CD1c-positive myeloid dendritic cell (primary cell): ENCODE measurements at regions not wholly inside any gene's neighbourhood (a gene's known extent, or its start where the extent isn't known, plus 50 kb on each side); places are given as distances from the start of the nearest gene placed in this dataset.
A peak's percentile ranks its signal among the peaks of the same experiment; 100 is the strongest.
"Not testable (repeated sequence)": the region's sequence is repeated elsewhere in the genome, so short reads cannot be mapped to it uniquely, and the experiment has no call there.

Experiments used
- DNase-seq: peaks from one replicate; pipeline ENCODE4 v3.0.0-alpha.2; 2016; ENCODE audit errors: extremely low spot score

DNA sequence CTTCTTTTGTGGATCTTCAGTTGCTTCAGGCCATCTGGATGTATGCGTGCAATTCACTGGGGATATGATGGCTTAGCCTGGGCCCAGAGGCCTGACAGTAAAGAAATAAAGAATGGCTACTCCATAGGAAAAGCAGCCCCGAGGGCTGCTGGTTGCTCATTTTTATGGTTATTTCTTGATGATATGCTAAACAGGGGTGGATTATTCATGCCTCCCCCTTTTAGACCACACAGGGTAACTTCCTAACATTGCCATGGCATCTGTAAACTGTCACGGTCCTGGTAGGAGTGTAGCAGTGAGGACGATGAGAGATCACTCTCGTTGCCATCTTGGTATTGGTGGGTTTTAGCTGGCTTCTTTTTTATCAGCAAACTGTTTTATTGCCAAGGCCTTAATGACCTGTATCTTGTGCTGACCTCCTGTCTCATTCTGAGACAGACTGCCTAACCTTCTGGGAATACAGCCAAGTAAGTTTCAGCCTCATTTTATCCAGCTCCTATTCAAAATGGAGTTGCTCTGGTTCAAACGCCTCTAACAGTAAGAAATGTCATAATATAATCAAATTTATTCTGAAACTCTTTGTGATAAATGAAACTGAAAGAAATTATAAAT, 60.5 kb downstream of the DSEL start:
- DNase-seq = no peak

DNA sequence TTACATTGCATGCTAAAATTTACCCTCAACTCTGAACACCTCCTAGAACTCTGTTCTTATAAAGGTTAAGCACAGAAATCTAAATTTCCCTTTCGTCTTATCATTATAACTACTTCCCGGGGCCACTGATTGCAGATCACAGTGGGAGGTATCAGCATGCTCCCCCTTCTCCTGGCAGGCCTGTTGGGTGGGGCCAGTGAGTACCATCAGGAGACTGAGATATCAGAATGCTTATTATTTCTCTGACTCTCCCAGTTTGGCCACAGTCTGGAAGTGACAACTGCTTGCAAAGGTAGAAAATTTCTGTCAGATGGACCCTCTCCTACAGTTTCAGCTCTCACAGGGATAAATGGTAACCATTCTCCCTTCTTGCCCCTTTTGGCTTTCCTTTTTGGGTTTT, 62.6 kb downstream of the DSEL start:
- DNase-seq = no peak

DNA sequence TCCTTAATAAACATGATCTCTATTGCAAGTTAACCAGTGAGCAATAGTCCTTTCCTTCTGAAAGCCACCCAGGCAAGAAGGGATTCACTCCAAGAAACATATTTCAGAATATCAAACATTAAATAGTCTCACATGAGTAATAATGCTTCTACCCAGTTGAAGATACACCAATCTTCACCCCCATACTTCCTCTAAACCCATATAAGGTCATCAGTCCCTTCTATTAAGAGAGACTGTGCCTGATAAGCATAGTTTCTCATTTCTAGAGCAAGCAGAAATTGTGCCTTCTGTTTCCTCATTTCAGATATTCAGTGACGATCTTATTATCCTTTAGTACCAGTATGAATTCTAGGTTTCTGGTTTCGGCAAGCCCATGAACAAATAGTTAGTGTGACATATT, 64.6 kb downstream of the DSEL start:
- DNase-seq = no peak

DNA sequence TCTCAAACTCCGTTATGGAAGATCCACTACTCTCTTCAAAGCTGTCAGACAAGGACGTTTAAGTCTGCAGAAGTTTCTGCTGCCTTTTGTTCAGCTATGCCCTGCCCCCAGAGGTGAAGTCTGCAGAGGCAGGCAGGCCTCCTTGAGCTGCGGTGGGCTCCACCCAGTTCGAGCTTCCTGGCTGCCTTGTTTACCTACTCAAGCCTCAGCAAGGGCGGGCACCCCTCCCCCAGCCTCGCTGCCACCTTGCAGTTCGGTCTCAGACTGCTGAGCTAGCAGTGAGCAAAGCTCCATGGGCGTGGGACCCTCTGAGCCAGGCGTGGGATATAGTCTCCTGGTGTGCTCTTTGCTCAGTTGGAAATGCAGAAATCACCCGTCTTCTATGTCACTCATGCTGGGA, 65.4 kb downstream of the DSEL start:
- not testable (repeated sequence) for DNase-seq

DNA sequence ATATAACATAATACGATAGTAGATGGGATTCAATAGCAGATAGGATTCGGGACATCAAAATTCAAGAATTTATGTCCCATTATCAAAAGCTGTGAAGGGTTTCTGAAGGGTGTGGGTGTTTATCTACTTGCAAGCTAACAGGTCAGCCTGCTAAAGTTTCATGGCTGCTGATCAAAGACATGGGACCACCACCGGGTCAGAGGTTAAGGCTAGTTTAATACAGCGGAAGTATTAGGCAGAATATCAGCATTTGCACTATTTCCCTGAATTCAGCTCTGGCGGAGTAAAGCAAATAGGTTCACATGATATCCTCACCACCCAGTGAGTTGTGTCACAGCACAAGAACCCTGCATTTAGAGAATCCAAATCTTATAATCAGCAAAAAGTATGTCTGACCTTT, 82.5 kb downstream of the DSEL start:
- no peak for DNase-seq

DNA sequence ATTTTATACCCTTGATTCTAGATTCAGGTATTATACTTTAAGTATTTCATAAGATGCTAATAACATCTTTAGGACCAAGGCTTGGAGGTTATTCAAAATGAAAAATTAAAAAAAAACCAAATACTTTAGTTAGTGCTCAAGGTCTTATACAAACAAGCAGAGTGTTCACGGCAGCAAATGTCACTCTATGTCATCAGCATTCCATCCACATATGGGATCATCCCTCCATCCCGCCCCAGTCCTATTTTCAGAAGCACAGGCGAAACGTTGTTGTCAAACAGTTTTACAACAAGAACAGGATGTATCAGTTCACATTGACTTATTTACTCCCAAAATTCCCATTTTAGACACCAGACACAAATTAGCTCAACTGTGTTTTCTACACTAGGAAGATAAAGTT, 83.7 kb downstream of the DSEL start:
- no peak for DNase-seq

DNA sequence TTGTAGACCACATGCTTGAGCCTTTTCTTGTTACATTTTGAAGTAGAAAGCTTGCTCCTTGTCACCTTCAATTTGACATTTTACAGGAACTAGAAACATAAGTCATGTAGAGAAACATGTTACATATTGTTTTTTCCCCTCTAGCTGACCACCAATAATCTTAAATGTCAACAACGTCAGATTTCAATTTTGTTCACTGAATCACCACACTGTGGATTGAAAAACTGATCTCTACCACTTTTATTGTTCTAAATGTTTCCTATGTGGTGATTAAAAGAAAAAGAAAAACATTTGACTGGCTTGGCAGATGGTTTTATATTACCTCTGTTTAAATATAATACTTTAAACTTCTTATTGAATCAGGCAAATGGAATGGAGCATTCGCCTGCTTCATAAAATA, 87.7 kb downstream of the DSEL start:
- DNase-seq = no peak

DNA sequence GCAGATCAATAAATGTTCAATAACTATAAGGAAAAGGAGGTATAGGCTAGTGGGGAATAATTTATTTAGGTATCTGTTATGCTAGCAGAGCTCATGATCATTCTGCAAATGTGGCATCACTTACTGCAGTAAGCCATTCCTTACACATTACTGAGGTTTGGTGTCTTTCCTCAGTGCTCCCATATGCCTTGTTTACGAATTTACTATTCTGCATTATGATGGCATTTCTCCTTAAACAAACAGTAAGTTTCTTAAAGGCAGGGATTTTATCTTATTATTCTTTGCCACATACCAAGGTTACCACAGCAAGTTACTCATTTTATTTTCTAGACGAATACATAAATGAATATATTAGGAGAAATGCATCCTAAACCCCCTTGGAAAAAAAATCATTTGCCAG, 88.4 kb downstream of the DSEL start:
- DNase-seq = no peak

DNA sequence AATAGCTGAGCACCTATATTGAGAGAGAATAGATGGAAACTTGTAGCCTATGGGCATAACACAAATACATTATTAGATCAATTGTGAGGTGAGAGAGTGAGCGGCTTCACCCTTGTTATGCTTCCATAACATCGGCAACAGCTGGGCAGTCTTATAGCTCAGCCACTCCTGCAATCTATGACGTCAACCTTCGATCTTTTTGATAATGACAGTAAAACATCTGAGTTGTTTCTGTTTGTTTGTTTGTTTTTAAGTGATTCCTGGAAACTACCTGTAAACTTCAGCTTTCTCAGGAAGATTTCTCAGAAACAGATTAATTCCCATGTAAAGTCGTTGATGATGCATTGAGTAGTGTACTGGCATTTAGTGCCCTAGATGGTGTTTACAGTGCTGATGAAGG, 90.0 kb downstream of the DSEL start:
- no peak for DNase-seq

DNA sequence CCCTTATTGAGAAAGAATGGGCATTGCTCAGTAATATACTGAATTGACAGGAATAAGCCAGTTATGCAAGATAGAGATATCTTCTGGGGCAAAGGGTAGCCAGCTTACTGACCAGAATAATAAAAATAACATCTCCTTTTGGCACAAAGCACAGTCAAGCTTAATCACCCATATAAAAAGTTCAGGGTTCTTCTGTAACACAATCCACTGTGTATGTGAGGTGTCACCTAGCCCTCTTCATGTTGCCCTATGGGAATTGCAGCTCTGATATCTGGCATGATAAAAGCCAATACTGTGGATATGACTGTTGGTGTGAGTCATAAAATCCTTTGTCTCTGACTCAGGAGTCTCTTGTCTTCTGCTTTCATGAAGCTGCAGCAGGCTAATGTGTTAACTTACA, 90.8 kb downstream of the DSEL start:
- no peak for DNase-seq

DNA sequence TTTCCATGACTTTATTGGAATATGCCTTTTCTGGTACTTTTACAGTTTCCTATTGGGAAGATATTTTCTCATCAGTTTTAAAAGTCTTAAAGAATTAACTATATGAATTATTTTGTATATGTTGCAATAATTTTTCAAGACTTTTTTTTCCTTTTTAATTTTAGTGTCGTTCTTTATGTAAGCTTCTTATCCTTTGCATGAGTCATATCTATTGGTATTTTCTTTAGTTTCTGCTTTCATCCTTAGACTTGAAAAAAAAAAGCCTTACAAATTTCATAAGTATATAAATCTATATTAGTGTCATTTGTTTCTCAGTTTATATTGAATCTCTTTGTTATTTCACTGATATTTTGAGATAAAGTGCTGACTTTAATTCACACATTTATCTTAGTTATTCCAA, 94.9 kb downstream of the DSEL start:
- DNase-seq = no peak

DNA sequence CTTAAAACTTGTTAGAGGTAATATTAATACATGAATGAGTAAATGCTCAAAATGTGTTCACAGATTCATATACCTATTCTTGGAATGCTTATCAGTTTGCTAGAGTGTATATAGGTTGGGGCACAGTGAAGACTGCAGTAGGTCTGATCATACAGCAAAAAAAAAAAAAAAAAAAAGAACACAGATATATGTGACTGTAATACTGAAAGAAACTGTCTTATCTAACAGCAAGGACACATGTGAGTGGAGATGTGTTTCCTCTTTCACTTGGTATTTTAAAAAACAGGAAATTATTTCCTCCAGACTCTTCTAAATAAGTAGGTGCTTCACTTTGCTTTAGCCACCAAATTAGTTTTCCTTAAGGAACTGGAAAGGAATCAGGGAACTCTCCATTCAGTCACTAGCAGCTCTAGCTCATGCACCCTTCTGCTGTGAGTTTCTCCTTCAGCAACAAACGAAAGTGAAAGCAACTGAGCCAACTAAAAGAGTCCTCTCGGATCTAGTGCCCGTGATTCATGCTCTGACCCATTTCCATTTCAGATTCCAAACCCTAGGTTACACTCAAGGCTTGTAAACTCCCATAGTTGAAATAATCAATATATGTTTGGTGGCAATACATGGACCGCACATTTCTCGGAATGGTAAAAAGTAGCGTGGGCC, 98.5 kb downstream of the DSEL start:
- peak; percentile 12 for DNase-seq

DNA sequence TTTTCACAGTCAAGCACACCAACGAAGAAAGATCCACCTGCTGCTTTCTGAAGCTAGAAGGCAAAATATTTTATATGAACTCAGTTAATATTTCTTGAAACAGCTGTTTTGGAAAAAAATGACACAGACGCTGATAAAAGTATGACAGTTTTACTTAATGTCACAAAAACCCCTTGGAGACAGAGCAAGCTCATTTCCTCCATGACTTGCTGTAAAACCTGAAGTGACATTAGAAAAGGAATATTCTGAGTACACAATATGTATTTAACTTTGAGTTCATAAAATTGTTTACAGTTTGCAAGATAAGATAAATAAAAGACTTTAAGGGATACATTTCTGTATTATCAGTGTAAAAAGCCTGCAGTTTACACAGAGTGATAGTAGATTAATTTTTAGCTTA, 105.4 kb downstream of the DSEL start:
- no peak for DNase-seq

DNA sequence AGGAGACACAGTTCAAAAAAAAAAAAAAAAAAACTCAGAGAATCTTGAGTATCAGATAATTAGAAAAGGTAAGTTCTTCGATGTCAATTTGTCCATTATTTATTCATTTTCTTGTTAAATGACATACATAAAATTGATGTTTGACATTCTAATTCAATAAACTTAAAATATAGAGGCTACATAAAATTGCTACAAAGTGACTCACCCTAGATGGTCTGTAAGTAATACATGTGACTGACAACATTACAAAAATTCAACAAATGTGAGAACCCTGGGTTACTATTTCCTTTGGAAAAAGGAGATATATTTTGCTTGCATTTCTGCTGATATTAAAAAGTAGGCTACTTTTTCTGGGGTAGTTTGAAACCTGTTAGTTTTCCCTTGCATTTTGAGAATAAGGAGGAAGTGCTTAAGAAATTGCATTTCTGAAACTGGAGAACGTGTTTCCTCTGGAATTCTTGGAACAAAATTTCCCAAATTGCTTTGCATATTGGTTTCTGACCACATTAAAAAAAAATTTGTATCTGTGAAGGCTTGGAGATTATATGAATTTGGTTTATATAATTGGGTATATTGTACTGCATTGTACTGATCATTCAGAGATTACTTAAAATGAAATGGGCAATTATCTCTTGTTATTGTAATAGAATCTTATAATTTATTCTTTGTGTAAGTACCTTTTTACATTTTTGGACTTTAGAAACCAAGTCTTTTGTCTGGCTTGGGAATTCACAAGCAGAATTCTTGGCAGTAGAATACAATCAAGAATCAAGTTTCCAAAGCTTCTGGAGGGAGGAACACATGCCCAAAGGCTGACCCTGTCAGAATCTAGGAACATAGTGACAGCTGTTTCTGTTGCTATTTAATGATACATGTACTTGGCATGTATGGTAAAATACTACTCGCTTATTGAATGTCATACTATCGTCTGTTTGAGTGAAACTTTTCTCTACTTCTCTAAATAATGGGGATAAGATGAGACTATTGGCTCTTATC, 106.1 kb downstream of the DSEL start:
- DNase-seq = no peak

DNA sequence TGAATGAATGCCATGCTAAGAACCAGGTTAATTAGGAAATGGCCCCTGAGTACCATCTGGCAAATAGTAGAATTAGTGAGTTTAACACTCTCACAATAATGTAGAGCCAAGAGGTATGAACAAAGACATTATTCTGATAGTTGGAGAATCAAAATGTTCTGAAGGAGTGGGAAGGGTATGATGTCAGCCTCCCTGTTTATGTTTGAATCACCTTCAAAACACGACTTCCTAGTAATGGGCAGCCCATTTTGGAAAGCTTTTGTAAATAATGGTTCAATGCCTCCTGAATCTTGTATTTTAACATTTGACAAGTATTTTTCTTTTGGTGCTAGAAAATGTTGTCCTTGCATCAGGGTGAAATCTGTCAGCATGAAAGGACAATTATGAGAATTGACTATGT, 108.3 kb downstream of the DSEL start:
- no peak for DNase-seq

DNA sequence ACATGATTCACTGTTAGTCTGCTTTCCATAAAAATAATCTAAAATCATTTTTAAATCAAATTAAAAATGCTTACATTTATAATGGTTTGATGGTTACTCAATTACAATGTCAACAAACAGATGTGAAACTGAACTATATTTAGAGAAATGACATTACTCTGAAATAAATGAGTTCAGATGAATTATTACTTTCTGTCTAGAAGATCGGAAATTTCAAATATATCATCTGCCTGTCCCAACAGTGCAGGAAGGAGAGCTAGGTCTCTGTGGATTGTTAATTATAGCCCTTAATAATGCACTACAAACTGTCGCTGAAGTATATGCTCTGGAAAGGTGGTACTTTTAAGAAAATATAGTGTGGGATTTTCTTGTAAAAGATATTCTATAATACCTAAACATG, 109.8 kb downstream of the DSEL start:
- no peak for DNase-seq

DNA sequence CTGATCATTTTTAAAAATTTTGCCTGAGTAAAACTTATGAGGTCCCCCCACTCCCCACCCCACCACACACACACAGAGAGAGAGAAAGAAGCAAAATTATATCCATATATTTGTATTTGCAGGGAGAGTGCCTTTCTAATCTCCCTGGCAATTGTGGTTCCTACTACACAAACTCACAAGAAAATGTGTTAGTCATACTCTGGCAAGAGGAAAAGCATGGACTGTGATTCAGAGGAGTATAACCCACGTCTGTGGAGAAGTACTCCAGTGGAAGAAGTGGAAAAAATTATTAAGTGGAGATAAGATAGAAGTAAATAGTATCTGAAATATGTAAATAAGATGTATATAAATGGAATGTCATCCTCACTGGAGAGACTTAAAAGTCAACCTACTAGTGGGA, 114.0 kb downstream of the DSEL start:
- no peak for DNase-seq

DNA sequence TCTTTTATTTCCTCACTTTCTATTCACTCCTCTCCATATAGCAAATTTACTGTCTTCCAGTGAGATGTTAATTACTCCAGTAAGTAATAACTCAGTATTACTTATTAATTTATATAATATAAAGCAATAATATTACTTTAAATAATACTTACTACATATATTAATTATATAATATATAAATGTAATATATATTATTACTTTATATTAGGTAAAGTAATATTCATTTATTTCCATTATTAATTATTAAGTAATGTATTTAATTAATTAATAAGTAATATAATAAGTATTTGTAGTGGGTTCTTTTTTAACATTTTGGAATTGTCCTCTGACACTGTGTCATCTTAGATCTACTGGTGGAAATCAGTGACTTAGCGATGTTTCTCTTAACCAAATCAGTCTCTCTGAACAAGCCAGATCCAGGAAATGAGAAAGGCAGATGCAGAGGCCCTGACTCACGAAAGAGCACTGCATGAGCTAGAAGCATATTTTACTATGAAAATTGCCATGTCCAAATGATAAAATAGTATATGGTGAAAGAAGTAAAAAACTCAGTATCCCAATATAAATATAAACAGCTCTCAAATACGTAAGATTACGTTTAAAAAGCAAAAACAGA, 115.9 kb downstream of the DSEL start:
- no peak for DNase-seq

DNA sequence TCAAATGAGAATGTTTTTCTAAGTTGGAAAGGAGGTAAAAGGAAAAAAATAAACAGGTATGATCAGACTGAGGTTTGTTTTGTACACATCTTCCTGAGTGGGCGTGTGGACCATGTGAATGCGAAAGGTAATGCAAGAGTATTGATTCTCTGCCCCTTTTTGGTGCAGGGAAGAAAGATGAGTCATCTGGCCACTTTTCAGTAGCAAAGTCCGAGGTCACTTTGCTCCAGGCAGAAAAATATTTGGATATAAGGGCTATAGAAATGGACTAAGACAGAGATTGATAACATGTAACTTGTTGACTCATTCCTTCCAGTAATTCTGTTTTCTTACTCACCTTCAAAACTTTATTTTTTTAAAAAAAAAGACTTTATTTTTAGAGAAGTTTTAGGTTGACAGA, 130.5 kb downstream of the DSEL start:
- no peak for DNase-seq

DNA sequence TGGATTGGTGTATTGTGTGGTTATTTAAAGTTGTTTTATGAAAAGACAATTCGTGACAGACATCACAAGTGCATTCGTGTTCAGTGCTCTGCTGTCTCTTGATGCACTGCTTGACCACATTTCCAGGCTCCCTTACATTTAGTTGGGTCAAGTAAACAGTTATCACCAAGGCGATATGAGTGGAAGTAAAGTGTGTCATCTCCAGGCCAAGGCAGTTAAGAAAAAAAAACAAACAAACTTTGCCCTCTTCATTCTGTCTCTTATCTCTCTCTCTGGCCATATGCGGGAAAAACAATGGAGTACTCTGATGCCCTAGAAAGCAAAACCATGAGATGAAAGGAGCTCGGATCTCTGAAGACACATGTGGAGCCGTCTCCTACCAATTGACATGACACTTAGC, 131.1 kb downstream of the DSEL start:
- no peak for DNase-seq

DNA sequence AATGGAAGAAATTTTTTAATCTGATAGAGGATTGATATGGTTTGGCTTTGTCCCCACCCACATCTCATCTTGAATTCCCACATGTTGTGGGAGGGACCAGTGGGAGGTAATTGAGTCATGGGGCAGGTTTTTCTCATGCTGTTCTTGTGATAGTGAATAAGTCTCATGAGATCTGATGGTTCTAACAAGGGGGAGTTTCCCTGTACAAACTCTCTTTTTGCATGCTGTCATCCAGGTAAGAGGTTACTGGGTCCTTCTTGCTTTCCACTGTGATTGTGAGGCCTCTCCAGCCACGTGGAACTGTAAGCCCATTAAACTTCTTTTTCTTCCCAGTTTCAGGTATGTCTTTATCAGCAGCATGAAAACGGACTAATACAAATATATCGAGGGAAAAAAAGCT, 132.5 kb downstream of the DSEL start:
- DNase-seq = not testable (repeated sequence)

DNA sequence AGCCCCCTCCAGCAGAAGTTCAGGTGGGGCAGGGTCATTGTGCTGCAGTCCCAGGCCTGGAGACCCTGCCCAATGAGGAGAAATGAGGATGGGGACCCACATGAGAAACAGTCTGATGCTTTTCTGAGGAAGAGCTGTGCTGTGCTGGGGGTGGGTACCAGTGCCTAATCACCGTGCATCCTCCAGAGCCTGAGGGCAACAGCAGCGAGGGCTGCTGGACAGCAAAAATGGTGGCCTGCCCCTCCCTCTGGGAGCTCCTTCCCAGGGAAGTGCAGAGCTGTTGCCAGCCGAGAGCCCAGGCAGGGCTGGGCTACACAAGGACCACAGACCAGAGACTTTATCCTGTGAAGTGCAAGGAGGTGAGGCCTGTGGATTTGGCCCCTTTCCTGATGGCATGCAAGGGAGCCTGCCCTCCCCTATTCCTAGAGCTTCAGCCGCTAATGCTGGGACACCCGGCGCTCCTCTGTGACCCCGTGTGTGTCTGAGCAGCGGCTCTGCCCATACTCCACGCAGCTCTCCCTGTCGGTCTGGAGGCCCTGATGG, 134.8 kb downstream of the DSEL start:
- no peak for DNase-seq
